ENCODE measurements at regions not wholly inside any gene's neighbourhood (a gene's known extent, or its start where the extent isn't known, plus 50 kb on each side); places are given as distances from the start of the nearest gene placed in this dataset.

DNA sequence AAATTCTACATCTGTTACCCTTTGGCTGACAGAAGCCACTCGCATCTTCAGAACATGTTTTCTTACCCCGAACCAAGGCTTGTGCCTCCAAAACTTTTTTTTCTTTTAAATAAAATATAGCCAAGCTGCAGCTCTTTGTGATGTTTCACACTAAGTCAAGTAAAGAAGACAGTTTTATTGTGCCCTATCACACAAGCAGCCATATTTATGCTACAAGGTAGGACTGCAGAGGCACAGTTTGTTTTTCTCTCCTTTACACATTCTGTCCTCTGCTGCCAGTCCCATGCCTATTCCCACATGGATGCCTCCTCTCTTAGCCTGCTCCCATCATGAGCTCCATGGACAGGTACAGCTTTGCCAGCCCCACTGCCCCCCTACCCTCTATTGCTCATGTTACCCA is 219.6 kb upstream of the THUMPD2 start:
- 0 out of 2 replicates have a peak overlapping the region, but pooled peaks have one; percentile 40 for H2AK5ac ChIP-seq (ENCODE audit: low read depth, low read length)
- no peak overlapping the region for H3K4me3 ChIP-seq (ENCODE audit: insufficient read depth, low read depth, low read length)
- H2BK15ac ChIP-seq (ENCODE audit: low read depth, low read length): peak overlapping the region; percentile 8; the same call in 1 of the 3 replicates
- no peak overlapping the region for H3K14ac ChIP-seq (replicated peaks; ENCODE audit: low read depth, low read length)
- no peak overlapping the region for H3K4me2 ChIP-seq (ENCODE audit: low read depth, low read length)
- no peak overlapping the region for H3K23ac ChIP-seq (ENCODE audit: low read depth, low read length)
- no peak overlapping the region; the same call in 1 of the 2 replicates for H4K5ac ChIP-seq (ENCODE audit: low read depth, low read length)
- no peak overlapping the region for H4K8ac ChIP-seq (ENCODE audit: low read depth in 2 of 2, low read length in 2 of 2)
- dilution Hi-C loops (cut with HindIII; ENCODE audit: low sequenced_read_pairs, unreplicated experiment) (no loop called here), intact Hi-C loops (cut with micrococcal nuclease) (no loop called here), in situ Hi-C loops (cut with MboI; ENCODE audit: low sequenced_read_pairs) (no loop called here)
- ATAC-seq (ENCODE audit: low read depth) (no peak), DNase-seq (no peak)
- H3K9me1 ChIP-seq (ENCODE audit: insufficient read depth, low read length): 0 out of 2 replicates have a peak, but pooled peaks cover 2% of the 10 kb centered on the region
- no peak overlapping the region for H3K18ac ChIP-seq (ENCODE audit: low read depth, low read length)
- no CpG with 5 or more reads among the region's 2 CpGs for WGBS, 2 experiments (ENCODE audit: extremely low coverage in 2 of 2, insufficient read length in 1 of 2)
- H2BK5ac ChIP-seq (ENCODE audit: low read depth, low read length, poor library complexity, severe bottlenecking): no peak overlapping the region
- H2BK120ac ChIP-seq (ENCODE audit: low read depth, low read length): peak overlapping the region; percentile 27; the same call in 1 of the 2 replicates
- CTCF ChIA-PET: no interaction called here
- POLR2A ChIA-PET (ENCODE audit: unreplicated experiment): no interaction called here
- no peak overlapping the region for H2AFZ ChIP-seq (replicated peaks; ENCODE audit: low read length, poor library complexity)
- no peaks in the 10 kb centered on the region for H3K79me1 ChIP-seq (ENCODE audit: low read depth in 1 of 2, low read length in 2 of 2)
- H3K56ac ChIP-seq (ENCODE audit: extremely low read depth, insufficient read depth, low read length): no peak overlapping the region
- H4K20me1 ChIP-seq (ENCODE audit: insufficient read depth, low read length): no peaks in the 10 kb centered on the region
- H3K27ac ChIP-seq (ENCODE audit: insufficient read depth, low read length): no peak overlapping the region
- BruUV-seq (replicated peaks): no TSS peak
- peaks cover 2% of the 10 kb centered on the region; the same call in 1 of the 2 replicates for H3K4me1 ChIP-seq (ENCODE audit: control insufficient read depth, insufficient read depth, low read length)
- H3K4ac ChIP-seq (ENCODE audit: low read depth, low read length): no peak overlapping the region
- no peaks in the 10 kb centered on the region for H3K9me3 ChIP-seq (ENCODE audit: control insufficient read depth, insufficient read depth, low read length)
- no peak overlapping the region for H3K9ac ChIP-seq (ENCODE audit: low read depth, low read length)
- no peaks in the 10 kb centered on the region for H3K36me3 ChIP-seq (ENCODE audit: control insufficient read depth, insufficient read depth, low read length)
- no peak for TF ChIP-seq CHD1 (IDR thresholded peaks at IDR 0.05; ENCODE audit: low read depth, low read length)
- no peak for TF ChIP-seq POLR2A (IDR thresholded peaks at IDR 0.05; ENCODE audit: low read depth, low read length)
- TF ChIP-seq NFE2L2 (IDR thresholded peaks at IDR 0.05; ENCODE audit: low read depth, low read length): no peak
- TF ChIP-seq MXI1 (IDR thresholded peaks at IDR 0.05; ENCODE audit: borderline replicate concordance, low read depth, low read length): no peak
- TF ChIP-seq, protein P1, sequence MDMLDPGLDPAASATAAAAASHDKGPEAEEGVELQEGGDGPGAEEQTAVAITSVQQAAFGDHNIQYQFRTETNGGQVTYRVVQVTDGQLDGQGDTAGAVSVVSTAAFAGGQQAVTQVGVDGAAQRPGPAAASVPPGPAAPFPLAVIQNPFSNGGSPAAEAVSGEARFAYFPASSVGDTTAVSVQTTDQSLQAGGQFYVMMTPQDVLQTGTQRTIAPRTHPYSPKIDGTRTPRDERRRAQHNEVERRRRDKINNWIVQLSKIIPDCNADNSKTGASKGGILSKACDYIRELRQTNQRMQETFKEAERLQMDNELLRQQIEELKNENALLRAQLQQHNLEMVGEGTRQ (IDR thresholded peaks at IDR 0.05; ENCODE audit: low read depth, low read length): no peak
- TF ChIP-seq MAZ (IDR thresholded peaks at IDR 0.05; ENCODE audit: borderline replicate concordance, low read depth, low read length): no peak
- no peak overlapping the region for H2AK9ac ChIP-seq (replicated peaks; ENCODE audit: low read depth, low read length, poor library complexity)
- H3K27me3 ChIP-seq (ENCODE audit: control insufficient read depth, insufficient read depth, low read length): no peaks in the 10 kb centered on the region
- peak overlapping the region; percentile 2; the same call in 1 of the 2 replicates for H4K91ac ChIP-seq (ENCODE audit: insufficient read depth, low read depth, low read length)
- H2BK20ac ChIP-seq (ENCODE audit: low read depth, low read length): no peak overlapping the region
